ENCODE measurements at regions not wholly inside any gene's neighbourhood (a gene's known extent, or its start where the extent isn't known, plus 50 kb on each side); places are given as distances from the start of the nearest gene placed in this dataset.

GRCh38 chr1:70518106-70518505 is 107.0 kb downstream of the CTH start:
- Histone ChIP-seq H4K91ac (ENCODE audit: low read depth, low read length, poor library complexity) (no peak overlapping the region), H3K14ac (ENCODE audit: low read length) (no peak overlapping the region), H3K27ac (replicated peaks; ENCODE audit: low read length) (no peak overlapping the region), H2BK15ac (ENCODE audit: low read length) (no peak overlapping the region), H2AFZ (ENCODE audit: low read length) (no peak overlapping the region), H3K4me3 (ENCODE audit: low read length in 2 of 2) (no peak overlapping the region), H3K4me2 (ENCODE audit: insufficient read depth, low read length, poor library complexity, severe bottlenecking) (no peak overlapping the region), H3K4ac (ENCODE audit: low read length) (no peak overlapping the region), H3K4me1 (ENCODE audit: control insufficient read depth in 2 of 2, insufficient read depth in 1 of 2, low read depth in 1 of 2, low read length in 2 of 2) (no peaks in the 10 kb centered on the region), H2BK5ac (ENCODE audit: low read length) (no peak overlapping the region), H4K8ac (ENCODE audit: low read depth, low read length) (no peak overlapping the region), H3K18ac (ENCODE audit: low read length) (no peak overlapping the region), H2BK120ac (ENCODE audit: low read depth, low read length) (no peak overlapping the region), H3K36me3 (replicated peaks in 1 of 2; ENCODE audit: control insufficient read depth in 2 of 2, insufficient read depth in 2 of 2, low read length in 2 of 2) (no peaks in the 10 kb centered on the region), H3K23ac (ENCODE audit: low read depth, low read length, poor library complexity) (no peak overlapping the region), H2AK5ac (ENCODE audit: low read depth, low read length) (no peak overlapping the region), H3K79me1 (ENCODE audit: low read depth, low read length) (no peaks in the 10 kb centered on the region), H3K27me3 (ENCODE audit: control insufficient read depth in 3 of 3, insufficient read depth in 3 of 3, low read depth in 1 of 3, low read length in 3 of 3) (no peaks in the 10 kb centered on the region), H3K9ac (ENCODE audit: low read depth, low read length, poor library complexity) (no peak overlapping the region), H3K9me3 (replicated peaks in 1 of 2; ENCODE audit: control insufficient read depth in 2 of 2, insufficient read depth in 1 of 2, low read depth in 1 of 2, low read length in 2 of 2) (no peaks in the 10 kb centered on the region), H2BK12ac (ENCODE audit: low read length) (no peak overlapping the region)
- no CpG with 5 or more reads among the region's 1 CpG for WGBS, 2 donors (ENCODE audit: extremely low coverage in 2 of 2, insufficient read length in 2 of 2, insufficient replicate concordance in 1 of 2)
- DNase-seq (ENCODE audit: low spot score), result no peak

DNA sequence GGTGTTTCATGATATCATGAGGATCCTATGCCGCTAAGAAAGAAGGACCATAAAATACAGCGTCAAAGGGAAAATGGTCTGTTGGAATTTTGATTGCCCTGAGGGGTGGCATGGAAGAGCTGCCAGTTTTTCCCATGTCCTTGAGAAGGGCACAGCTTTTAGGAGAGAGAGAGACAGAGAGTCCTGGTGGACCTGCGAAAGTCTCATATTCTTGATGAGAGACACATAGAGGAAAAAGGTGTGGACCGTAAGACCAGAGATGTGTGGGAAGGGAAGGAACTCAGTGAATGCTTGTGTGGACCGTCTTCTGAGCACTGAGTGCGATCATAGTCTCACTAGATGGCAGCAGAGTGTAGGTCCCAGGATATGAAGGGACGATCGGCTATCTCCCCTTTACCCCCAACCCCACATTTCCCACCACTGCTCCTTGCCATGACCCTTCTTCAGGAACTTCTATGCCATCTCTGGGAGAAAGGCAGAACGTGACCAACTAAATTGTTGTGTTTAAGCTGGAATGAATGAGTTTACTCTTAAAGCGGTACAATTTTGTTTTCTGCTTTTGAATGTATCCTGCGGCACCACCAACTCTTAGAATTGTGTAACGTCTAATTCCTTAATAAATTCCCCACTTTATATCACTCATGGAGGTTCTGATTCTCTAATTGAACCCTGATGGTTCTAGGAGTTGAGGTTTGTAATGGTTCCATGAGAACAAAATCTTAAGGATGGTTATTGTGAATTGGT is 117.7 kb downstream of the CTH start:
- Histone ChIP-seq H3K18ac (ENCODE audit: low read length) (no peak overlapping the region), H3K27ac (replicated peaks; ENCODE audit: low read length) (no peak overlapping the region), H2BK12ac (ENCODE audit: low read length) (no peak overlapping the region), H2BK5ac (ENCODE audit: low read length) (no peak overlapping the region), H2BK15ac (ENCODE audit: low read length) (no peak overlapping the region), H3K23ac (ENCODE audit: low read depth, low read length, poor library complexity) (no peak overlapping the region), H3K4ac (ENCODE audit: low read length) (no peak overlapping the region), H3K79me1 (ENCODE audit: low read depth, low read length) (no peaks in the 10 kb centered on the region), H2BK120ac (ENCODE audit: low read depth, low read length) (no peak overlapping the region), H3K4me2 (ENCODE audit: insufficient read depth, low read length, poor library complexity, severe bottlenecking) (no peak overlapping the region), H4K8ac (ENCODE audit: low read depth, low read length) (no peak overlapping the region), H3K4me1 (ENCODE audit: control insufficient read depth in 2 of 2, insufficient read depth in 1 of 2, low read depth in 1 of 2, low read length in 2 of 2) (no peaks in the 10 kb centered on the region), H3K36me3 (replicated peaks in 1 of 2; ENCODE audit: control insufficient read depth in 2 of 2, insufficient read depth in 2 of 2, low read length in 2 of 2) (no peaks in the 10 kb centered on the region), H4K91ac (ENCODE audit: low read depth, low read length, poor library complexity) (no peak overlapping the region), H3K9ac (ENCODE audit: low read depth, low read length, poor library complexity) (no peak overlapping the region), H2AK5ac (ENCODE audit: low read depth, low read length) (no peak overlapping the region), H3K4me3 (ENCODE audit: low read length in 2 of 2) (no peak overlapping the region), H3K27me3 (ENCODE audit: control insufficient read depth in 3 of 3, insufficient read depth in 3 of 3, low read depth in 1 of 3, low read length in 3 of 3) (peaks cover 0 to 13% (median 0%) of the 10 kb centered on the region in 3 experiments), H3K9me3 (replicated peaks in 1 of 2; ENCODE audit: control insufficient read depth in 2 of 2, insufficient read depth in 1 of 2, low read depth in 1 of 2, low read length in 2 of 2) (no peaks in the 10 kb centered on the region), H2AFZ (ENCODE audit: low read length) (no peak overlapping the region), H3K14ac (ENCODE audit: low read length) (no peak overlapping the region)
- no CpG with 5 or more reads among the region's 12 CpGs for WGBS, 2 donors (ENCODE audit: extremely low coverage in 2 of 2, insufficient read length in 2 of 2, insufficient replicate concordance in 1 of 2)
- peak; percentile 30 for DNase-seq (ENCODE audit: low spot score)

- Histone ChIP-seq H3K9me3 (replicated peaks in 1 of 2; ENCODE audit: control insufficient read depth in 2 of 2, insufficient read depth in 1 of 2, low read depth in 1 of 2, low read length in 2 of 2) (no peaks in the 10 kb centered on the region), H3K79me1 (ENCODE audit: low read depth, low read length) (no peaks in the 10 kb centered on the region), H3K4me1 (ENCODE audit: control insufficient read depth in 2 of 2, insufficient read depth in 1 of 2, low read depth in 1 of 2, low read length in 2 of 2) (peaks cover 0 to 2% of the 10 kb centered on the region in 2 donors), H3K4ac (ENCODE audit: low read length) (no peak overlapping the region), H3K36me3 (replicated peaks in 1 of 2; ENCODE audit: control insufficient read depth in 2 of 2, insufficient read depth in 2 of 2, low read length in 2 of 2) (no peaks in the 10 kb centered on the region), H2BK5ac (ENCODE audit: low read length) (no peak overlapping the region), H3K4me2 (ENCODE audit: insufficient read depth, low read length, poor library complexity, severe bottlenecking) (no peak overlapping the region), H3K4me3 (ENCODE audit: low read length in 2 of 2) (no peak overlapping the region), H2AK5ac (ENCODE audit: low read depth, low read length) (no peak overlapping the region), H2AFZ (ENCODE audit: low read length) (no peak overlapping the region), H2BK15ac (ENCODE audit: low read length) (no peak overlapping the region), H3K27ac (replicated peaks; ENCODE audit: low read length) (no peak overlapping the region), H3K23ac (ENCODE audit: low read depth, low read length, poor library complexity) (no peak overlapping the region), H3K14ac (ENCODE audit: low read length) (no peak overlapping the region), H2BK12ac (ENCODE audit: low read length) (no peak overlapping the region), H3K27me3 (ENCODE audit: control insufficient read depth in 3 of 3, insufficient read depth in 3 of 3, low read depth in 1 of 3, low read length in 3 of 3) (no peaks in the 10 kb centered on the region), H2BK120ac (ENCODE audit: low read depth, low read length) (no peak overlapping the region), H4K8ac (ENCODE audit: low read depth, low read length) (no peak overlapping the region), H3K18ac (ENCODE audit: low read length) (no peak overlapping the region), H4K91ac (ENCODE audit: low read depth, low read length, poor library complexity) (no peak overlapping the region), H3K9ac (ENCODE audit: low read depth, low read length, poor library complexity) (no peak overlapping the region)
- WGBS, 2 donors (ENCODE audit: extremely low coverage in 2 of 2, insufficient read length in 2 of 2, insufficient replicate concordance in 1 of 2), result no CpG with 5 or more reads among the region's 3 CpGs
- DNase-seq (ENCODE audit: low spot score), result no peak
Observed at GRCh38 chr1:70536708-70537366, 125.8 kb downstream of the CTH start.

DNA sequence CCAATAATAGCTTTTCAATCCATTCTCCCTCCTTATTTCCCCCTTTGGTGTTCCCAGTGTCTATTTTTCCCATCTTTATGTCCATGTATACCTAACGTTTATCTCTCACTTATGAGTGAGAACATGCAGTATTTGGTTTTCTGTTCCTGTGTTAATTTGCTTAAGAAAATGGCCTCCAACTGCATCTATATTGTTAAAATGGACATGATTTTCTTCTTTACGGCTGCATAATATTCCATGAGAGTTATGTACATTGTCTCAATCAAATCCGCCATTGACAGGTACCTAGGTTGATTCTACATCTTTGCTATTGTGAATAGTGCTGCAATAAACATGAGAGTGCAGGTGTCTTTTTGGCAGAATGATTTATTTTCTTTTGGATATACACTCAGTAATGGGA is 126.7 kb downstream of the CTH start:
- Histone ChIP-seq H3K79me1 (ENCODE audit: low read depth, low read length) (no peaks in the 10 kb centered on the region), H3K27me3 (ENCODE audit: control insufficient read depth in 3 of 3, insufficient read depth in 3 of 3, low read depth in 1 of 3, low read length in 3 of 3) (no peaks in the 10 kb centered on the region), H4K91ac (ENCODE audit: low read depth, low read length, poor library complexity) (no peak overlapping the region), H2BK12ac (ENCODE audit: low read length) (no peak overlapping the region), H2AK5ac (ENCODE audit: low read depth, low read length) (no peak overlapping the region), H3K27ac (replicated peaks; ENCODE audit: low read length) (no peak overlapping the region), H3K4ac (ENCODE audit: low read length) (no peak overlapping the region), H3K18ac (ENCODE audit: low read length) (no peak overlapping the region), H2BK15ac (ENCODE audit: low read length) (no peak overlapping the region), H3K23ac (ENCODE audit: low read depth, low read length, poor library complexity) (no peak overlapping the region), H3K4me1 (ENCODE audit: control insufficient read depth in 2 of 2, insufficient read depth in 1 of 2, low read depth in 1 of 2, low read length in 2 of 2) (peaks cover 0 to 2% of the 10 kb centered on the region in 2 donors), H3K14ac (ENCODE audit: low read length) (no peak overlapping the region), H2BK120ac (ENCODE audit: low read depth, low read length) (no peak overlapping the region), H2BK5ac (ENCODE audit: low read length) (no peak overlapping the region), H3K9ac (ENCODE audit: low read depth, low read length, poor library complexity) (no peak overlapping the region), H3K4me2 (ENCODE audit: insufficient read depth, low read length, poor library complexity, severe bottlenecking) (no peak overlapping the region), H3K36me3 (replicated peaks in 1 of 2; ENCODE audit: control insufficient read depth in 2 of 2, insufficient read depth in 2 of 2, low read length in 2 of 2) (no peaks in the 10 kb centered on the region), H2AFZ (ENCODE audit: low read length) (no peak overlapping the region), H3K4me3 (ENCODE audit: low read length in 2 of 2) (no peak overlapping the region), H3K9me3 (replicated peaks in 1 of 2; ENCODE audit: control insufficient read depth in 2 of 2, insufficient read depth in 1 of 2, low read depth in 1 of 2, low read length in 2 of 2) (no peaks in the 10 kb centered on the region), H4K8ac (ENCODE audit: low read depth, low read length) (no peak overlapping the region)
- no CpG with 5 or more reads among the region's 3 CpGs for WGBS, 2 donors (ENCODE audit: extremely low coverage in 2 of 2, insufficient read length in 2 of 2, insufficient replicate concordance in 1 of 2)
- no peak for DNase-seq (ENCODE audit: low spot score)
